IPS DF 4.7 (cell line): ENCODE measurements at regions not wholly inside any gene's neighbourhood (a gene's known extent, or its start where the extent isn't known, plus 50 kb on each side); places are given as distances from the start of the nearest gene placed in this dataset.

Source experiments
- DNase-seq: peaks from one replicate; pipeline ENCODE4 v3.0.0-alpha.2; 2013; ENCODE audit warnings: low spot score; ENCODE audit errors: extremely low read depth

GRCh38 chr5:123844873-123845272 lies 332.9 kb downstream of the CSNK1G3 start:
- DNase-seq: no peak

- DNase-seq: no peak
Observed at GRCh38 chr5:123835421-123835820, 323.4 kb downstream of the CSNK1G3 start.

GRCh38 chr5:123830575-123830974 lies 318.6 kb downstream of the CSNK1G3 start:
- no peak for DNase-seq

GRCh38 chr5:123827811-123828210 lies 315.8 kb downstream of the CSNK1G3 start:
- DNase-seq: no peak

- DNase-seq: no peak
Observed at GRCh38 chr5:123819833-123820232, 307.9 kb downstream of the CSNK1G3 start.

- no peak for DNase-seq
Observed at GRCh38 chr5:123819386-123819785, 307.4 kb downstream of the CSNK1G3 start.

GRCh38 chr5:123817267-123817666 lies 305.3 kb downstream of the CSNK1G3 start:
- no peak for DNase-seq

- DNase-seq: no peak
Observed at GRCh38 chr5:123814801-123815470, 303.0 kb downstream of the CSNK1G3 start.

GRCh38 chr5:123813937-123814624 lies 302.1 kb downstream of the CSNK1G3 start:
- no peak for DNase-seq

- DNase-seq: no peak
Observed at GRCh38 chr5:123813264-123813663, 301.3 kb downstream of the CSNK1G3 start.

- DNase-seq: no peak
Observed at GRCh38 chr5:123811831-123812230, 299.9 kb downstream of the CSNK1G3 start.

- no peak for DNase-seq
Observed at GRCh38 chr5:123810746-123811340, 298.9 kb downstream of the CSNK1G3 start.

GRCh38 chr5:123810253-123810652 lies 298.3 kb downstream of the CSNK1G3 start:
- no peak for DNase-seq

- no peak for DNase-seq
Observed at GRCh38 chr5:123809594-123810221, 297.7 kb downstream of the CSNK1G3 start.

- DNase-seq: no peak
Observed at GRCh38 chr5:123808461-123809380, 296.7 kb downstream of the CSNK1G3 start.

- DNase-seq: no peak
Observed at GRCh38 chr5:123807177-123807945, 295.4 kb downstream of the CSNK1G3 start.

GRCh38 chr5:123806644-123807043 lies 294.7 kb downstream of the CSNK1G3 start:
- no peak for DNase-seq

GRCh38 chr5:123805300-123805699 lies 293.3 kb downstream of the CSNK1G3 start:
- DNase-seq: no peak

- DNase-seq: no peak
Observed at GRCh38 chr5:123803359-123803758, 291.4 kb downstream of the CSNK1G3 start.

GRCh38 chr5:123802298-123802951 lies 290.4 kb downstream of the CSNK1G3 start:
- no peak for DNase-seq
